ENCODE measurements at regions not wholly inside any gene's neighbourhood (a gene's known extent, or its start where the extent isn't known, plus 50 kb on each side); places are given as distances from the start of the nearest gene placed in this dataset.

- Histone ChIP-seq H2AFZ (ENCODE audit: insufficient read depth, low read depth, low read length, poor library complexity, severe bottlenecking) (no peak overlapping the region), H3K4me1 (ENCODE audit: control insufficient read depth in 2 of 2, insufficient read depth in 2 of 2, low read length in 2 of 2) (no peaks in the 10 kb centered on the region), H3K4me3 (ENCODE audit: control extremely low read depth in 1 of 5, extremely low read depth in 1 of 5, insufficient read depth in 1 of 5, low read depth in 2 of 5, low read length in 4 of 5) (no peak overlapping the region), H3K9ac (ENCODE audit: low read length) (no peak overlapping the region), H3K79me2 (ENCODE audit: control insufficient read depth, insufficient read depth, low read length) (no peaks in the 10 kb centered on the region), H4K20me1 (ENCODE audit: control insufficient read depth, insufficient read depth, low read length, poor library complexity, severe bottlenecking) (no peaks in the 10 kb centered on the region), H3K27ac (ENCODE audit: low read length in 2 of 2) (no peak overlapping the region), H3K4me2 (replicated peaks; ENCODE audit: low read depth, low read length, poor library complexity, severe bottlenecking) (no peak overlapping the region), H3K27me3 (replicated peaks in 1 of 4; ENCODE audit: control extremely low read depth in 1 of 4, control insufficient read depth in 3 of 4, insufficient read depth in 4 of 4, low read length in 3 of 4) (no peaks in the 10 kb centered on the region), H3K9me3 (ENCODE audit: control extremely low read depth in 1 of 3, control insufficient read depth in 2 of 3, insufficient read depth in 1 of 3, low read length in 2 of 3) (no peaks in the 10 kb centered on the region), H3K36me3 (replicated peaks in 1 of 2; ENCODE audit: control extremely low read depth in 1 of 2, control insufficient read depth in 1 of 2, extremely low read depth in 1 of 2, insufficient read depth in 2 of 2, low read length in 1 of 2) (no peaks in the 10 kb centered on the region)
- H3K27me3 Mint-ChIP-seq = no peaks in the 10 kb centered on the region
- no peak overlapping the region for H3K27ac Mint-ChIP-seq
- no peak for TF ChIP-seq EZH2 (IDR thresholded peaks at IDR 0.05; ENCODE audit: borderline replicate concordance, insufficient read depth, low read depth, low read length, poor library complexity, severe bottlenecking)
- TF ChIP-seq, protein P1, sequence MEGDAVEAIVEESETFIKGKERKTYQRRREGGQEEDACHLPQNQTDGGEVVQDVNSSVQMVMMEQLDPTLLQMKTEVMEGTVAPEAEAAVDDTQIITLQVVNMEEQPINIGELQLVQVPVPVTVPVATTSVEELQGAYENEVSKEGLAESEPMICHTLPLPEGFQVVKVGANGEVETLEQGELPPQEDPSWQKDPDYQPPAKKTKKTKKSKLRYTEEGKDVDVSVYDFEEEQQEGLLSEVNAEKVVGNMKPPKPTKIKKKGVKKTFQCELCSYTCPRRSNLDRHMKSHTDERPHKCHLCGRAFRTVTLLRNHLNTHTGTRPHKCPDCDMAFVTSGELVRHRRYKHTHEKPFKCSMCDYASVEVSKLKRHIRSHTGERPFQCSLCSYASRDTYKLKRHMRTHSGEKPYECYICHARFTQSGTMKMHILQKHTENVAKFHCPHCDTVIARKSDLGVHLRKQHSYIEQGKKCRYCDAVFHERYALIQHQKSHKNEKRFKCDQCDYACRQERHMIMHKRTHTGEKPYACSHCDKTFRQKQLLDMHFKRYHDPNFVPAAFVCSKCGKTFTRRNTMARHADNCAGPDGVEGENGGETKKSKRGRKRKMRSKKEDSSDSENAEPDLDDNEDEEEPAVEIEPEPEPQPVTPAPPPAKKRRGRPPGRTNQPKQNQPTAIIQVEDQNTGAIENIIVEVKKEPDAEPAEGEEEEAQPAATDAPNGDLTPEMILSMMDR (IDR thresholded peaks at IDR 0.05) = no peak
- H3K4me3 Mint-ChIP-seq = no peak overlapping the region
- intact Hi-C loops (cut with micrococcal nuclease) = no loop called here
- ATAC-seq (ENCODE audit: low read depth) (no peak), DNase-seq (no peak)
- CTCF ChIA-PET = no interaction called here
- POLR2A ChIA-PET = no interaction called here
- WGBS (ENCODE audit: insufficient coverage) = no CpG with 5 or more reads among the region's 2 CpGs
- peaks cover 5% of the 10 kb centered on the region for H3K9me3 Mint-ChIP-seq (ENCODE audit: insufficient read depth)
- no peaks in the 10 kb centered on the region for H3K4me1 Mint-ChIP-seq
Observed at GRCh38 chr10:106308284-106308683, 856.2 kb downstream of the SORCS1 start.

- no peaks in the 10 kb centered on the region for H3K27me3 ChIP-seq (replicated peaks in 1 of 4; ENCODE audit: control extremely low read depth in 1 of 4, control insufficient read depth in 3 of 4, insufficient read depth in 4 of 4, low read length in 3 of 4)
- H3K79me2 ChIP-seq (ENCODE audit: control insufficient read depth, insufficient read depth, low read length) = no peaks in the 10 kb centered on the region
- H4K20me1 ChIP-seq (ENCODE audit: control insufficient read depth, insufficient read depth, low read length, poor library complexity, severe bottlenecking) = no peaks in the 10 kb centered on the region
- Mint-ChIP-seq H3K4me1 (no peaks in the 10 kb centered on the region), H3K9me3 (ENCODE audit: insufficient read depth) (peaks cover 5% of the 10 kb centered on the region), H3K4me3 (no peak overlapping the region), H3K27me3 (no peaks in the 10 kb centered on the region), H3K27ac (no peak overlapping the region)
- H3K36me3 ChIP-seq (replicated peaks in 1 of 2; ENCODE audit: control extremely low read depth in 1 of 2, control insufficient read depth in 1 of 2, extremely low read depth in 1 of 2, insufficient read depth in 2 of 2, low read length in 1 of 2) = no peaks in the 10 kb centered on the region
- TF ChIP-seq, protein P1 (IDR thresholded peaks at IDR 0.05) = no peak
- TF ChIP-seq EZH2 (IDR thresholded peaks at IDR 0.05; ENCODE audit: borderline replicate concordance, insufficient read depth, low read depth, low read length, poor library complexity, severe bottlenecking) = no peak
- WGBS (ENCODE audit: insufficient coverage) = no CpG with 5 or more reads among the region's 1 CpG
- CTCF ChIA-PET = no interaction called here
- POLR2A ChIA-PET = no interaction called here
- H3K4me1 ChIP-seq (ENCODE audit: control insufficient read depth in 2 of 2, insufficient read depth in 2 of 2, low read length in 2 of 2) = no peaks in the 10 kb centered on the region
- ATAC-seq (ENCODE audit: low read depth) = no peak
- no peak overlapping the region for H3K9ac ChIP-seq (ENCODE audit: low read length)
- intact Hi-C loops (cut with micrococcal nuclease) = no loop called here
- H3K4me3 ChIP-seq (ENCODE audit: control extremely low read depth in 1 of 5, extremely low read depth in 1 of 5, insufficient read depth in 1 of 5, low read depth in 2 of 5, low read length in 4 of 5) = no peak overlapping the region
- H3K27ac ChIP-seq (ENCODE audit: low read length in 2 of 2) = no peak overlapping the region
- no peak for DNase-seq
- H3K9me3 ChIP-seq (ENCODE audit: control extremely low read depth in 1 of 3, control insufficient read depth in 2 of 3, insufficient read depth in 1 of 3, low read length in 2 of 3) = no peaks in the 10 kb centered on the region
- no peak overlapping the region for H3K4me2 ChIP-seq (replicated peaks; ENCODE audit: low read depth, low read length, poor library complexity, severe bottlenecking)
- H2AFZ ChIP-seq (ENCODE audit: insufficient read depth, low read depth, low read length, poor library complexity, severe bottlenecking) = no peak overlapping the region
Observed at GRCh38 chr10:106304056-106304455, 860.5 kb downstream of the SORCS1 start.

Data from B cell (primary cell).